T follicular helper cell (primary cell): ENCODE measurements at regions not wholly inside any gene's neighbourhood (a gene's known extent, or its start where the extent isn't known, plus 50 kb on each side); places are given as distances from the start of the nearest gene placed in this dataset.
A peak's percentile ranks its signal among the peaks of the same experiment; 100 is the strongest.
"Not testable (repeated sequence)": the region's sequence is repeated elsewhere in the genome, so short reads cannot be mapped to it uniquely, and the experiment has no call there.

Source experiments
- DNase-seq: peaks from one replicate; pipeline ENCODE4 v3.0.0-alpha.2; 2020; ENCODE audit warnings: low read depth

- DNase-seq: not testable (repeated sequence)
Observed at GRCh38 chr21:9788281-9788680, 733.1 kb upstream of the TPTE start.

- DNase-seq: not testable (repeated sequence)
Observed at GRCh38 chr21:9790354-9790753, 731.0 kb upstream of the TPTE start.

- DNase-seq: not testable (repeated sequence)
Observed at GRCh38 chr21:9791453-9791852, 729.9 kb upstream of the TPTE start.

GRCh38 chr21:9795291-9795690 lies 726.1 kb upstream of the TPTE start:
- not testable (repeated sequence) for DNase-seq

GRCh38 chr21:9796293-9796692 lies 725.1 kb upstream of the TPTE start:
- DNase-seq: not testable (repeated sequence)

- DNase-seq: not testable (repeated sequence)
Observed at GRCh38 chr21:9807675-9808074, 713.7 kb upstream of the TPTE start.

GRCh38 chr21:9811223-9812004 lies 710.0 kb upstream of the TPTE start:
- DNase-seq: not testable (repeated sequence)

GRCh38 chr21:9812507-9812906 lies 708.9 kb upstream of the TPTE start:
- not testable (repeated sequence) for DNase-seq

- not testable (repeated sequence) for DNase-seq
Observed at GRCh38 chr21:9813894-9814814, 707.2 kb upstream of the TPTE start.

GRCh38 chr21:9815181-9815789 lies 706.1 kb upstream of the TPTE start:
- DNase-seq: not testable (repeated sequence)

GRCh38 chr21:9816734-9817334 lies 704.5 kb upstream of the TPTE start:
- not testable (repeated sequence) for DNase-seq

GRCh38 chr21:9817841-9818441 lies 703.4 kb upstream of the TPTE start:
- not testable (repeated sequence) for DNase-seq

GRCh38 chr21:9819549-9820192 lies 701.7 kb upstream of the TPTE start:
- not testable (repeated sequence) for DNase-seq

- not testable (repeated sequence) for DNase-seq
Observed at GRCh38 chr21:9820579-9820978, 700.8 kb upstream of the TPTE start.

- DNase-seq: not testable (repeated sequence)
Observed at GRCh38 chr21:9821472-9821871, 699.9 kb upstream of the TPTE start.

GRCh38 chr21:9822093-9822820 lies 699.1 kb upstream of the TPTE start:
- not testable (repeated sequence) for DNase-seq

- peak; percentile 10 for DNase-seq
Observed at GRCh38 chr21:9823197-9824157, 697.9 kb upstream of the TPTE start.

GRCh38 chr21:9830801-9831200 lies 690.6 kb upstream of the TPTE start:
- DNase-seq: not testable (repeated sequence)

GRCh38 chr21:9832751-9833150 lies 688.6 kb upstream of the TPTE start:
- not testable (repeated sequence) for DNase-seq
